ENCODE measurements at regions not wholly inside any gene's neighbourhood (a gene's known extent, or its start where the extent isn't known, plus 50 kb on each side); places are given as distances from the start of the nearest gene placed in this dataset.

DNA sequence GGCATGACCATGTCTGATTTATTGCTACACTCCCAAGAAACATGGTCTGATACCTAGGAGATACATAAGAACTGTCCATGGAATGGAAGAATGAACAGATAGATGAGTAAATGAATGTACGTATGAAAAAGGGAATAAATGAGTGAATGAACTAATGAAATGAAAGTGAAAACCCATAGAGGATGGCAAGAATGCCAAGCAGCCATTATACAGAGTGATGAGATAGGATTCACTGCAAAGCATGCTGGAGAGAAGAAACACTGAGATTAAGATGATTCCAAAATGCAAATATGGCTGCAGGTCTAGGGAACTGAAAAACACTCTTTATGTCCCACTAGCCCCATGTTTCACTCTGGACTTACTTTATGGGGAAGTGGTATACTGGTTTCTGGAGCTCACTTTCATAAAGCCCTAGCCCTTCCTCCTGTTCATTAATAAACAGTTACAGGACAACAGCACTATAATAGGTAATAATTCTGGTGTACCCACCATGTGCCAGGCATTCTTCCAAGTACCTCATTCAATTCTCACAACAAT lies 170.3 kb upstream of the RAD23B start:
- H3K27ac ChIP-seq = no peak overlapping the region
- TF ChIP-seq CTCF (conservative IDR thresholded peaks at IDR 0.05) = no peak

- H3K27ac ChIP-seq = no peak overlapping the region
- TF ChIP-seq CTCF (conservative IDR thresholded peaks at IDR 0.05) = no peak
Observed at GRCh38 chr9:107118863-107119624, 164.0 kb upstream of the RAD23B start.

DNA sequence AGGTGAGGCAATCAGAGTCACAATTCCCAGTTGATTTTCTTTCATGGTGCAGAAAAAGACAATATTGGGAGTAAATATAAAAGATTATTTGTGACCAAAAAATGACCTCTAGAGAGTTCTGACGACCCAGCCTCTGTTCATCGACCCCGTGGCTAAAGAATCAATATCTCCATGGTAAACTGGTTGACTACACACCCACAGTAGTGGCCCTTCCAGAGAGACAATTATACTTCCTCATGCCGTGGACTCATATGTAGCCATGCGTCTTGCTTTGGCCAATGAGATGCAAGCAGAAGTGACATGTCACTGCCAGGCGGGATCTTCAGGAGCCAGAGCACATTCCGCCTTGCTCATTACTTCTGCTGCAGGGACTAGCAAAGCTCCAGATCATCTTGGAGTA lies 163.3 kb upstream of the RAD23B start:
- no peak overlapping the region for H3K27ac ChIP-seq
- TF ChIP-seq CTCF (conservative IDR thresholded peaks at IDR 0.05) = no peak

DNA sequence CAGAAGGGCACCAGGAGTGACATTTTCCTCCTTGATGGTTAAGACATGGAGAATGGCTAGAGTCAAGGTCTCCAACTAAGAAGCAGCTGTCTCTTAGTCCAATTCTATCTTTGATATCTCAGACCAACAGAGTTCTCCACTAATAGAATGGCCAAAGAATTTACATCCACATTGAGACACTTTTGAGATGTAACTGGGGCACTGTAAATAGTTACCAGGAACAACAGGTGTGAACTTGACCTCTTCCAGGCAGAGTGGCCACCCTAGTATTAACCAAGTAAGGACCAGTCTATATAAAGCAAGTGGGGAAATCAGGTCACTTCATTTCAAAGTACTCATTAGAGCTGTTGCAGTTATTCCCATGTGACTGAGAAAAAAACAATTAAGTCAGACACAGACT lies 159.7 kb upstream of the RAD23B start:
- no peak for TF ChIP-seq CTCF (conservative IDR thresholded peaks at IDR 0.05)
- no peak overlapping the region for H3K27ac ChIP-seq

DNA sequence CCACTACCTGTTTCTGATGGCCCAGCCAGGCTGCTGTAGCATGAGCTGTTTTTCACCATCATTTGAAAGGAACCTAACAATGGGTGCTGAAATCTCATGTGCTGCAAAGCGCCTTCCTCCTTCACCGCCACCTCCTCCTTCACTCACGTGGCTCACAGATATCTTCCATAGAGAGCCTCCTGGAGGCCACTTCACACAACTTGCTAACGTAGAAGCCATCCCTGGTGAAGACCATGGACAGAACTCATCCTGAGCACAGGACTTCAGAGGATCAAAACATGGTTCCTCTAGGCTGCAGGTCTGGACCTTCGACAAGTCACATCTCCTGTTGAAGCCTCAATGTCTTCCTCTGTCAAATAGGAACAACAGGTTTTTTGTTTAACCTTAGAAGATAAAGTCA lies 155.5 kb upstream of the RAD23B start:
- TF ChIP-seq CTCF (conservative IDR thresholded peaks at IDR 0.05) = no peak
- no peak overlapping the region for H3K27ac ChIP-seq

DNA sequence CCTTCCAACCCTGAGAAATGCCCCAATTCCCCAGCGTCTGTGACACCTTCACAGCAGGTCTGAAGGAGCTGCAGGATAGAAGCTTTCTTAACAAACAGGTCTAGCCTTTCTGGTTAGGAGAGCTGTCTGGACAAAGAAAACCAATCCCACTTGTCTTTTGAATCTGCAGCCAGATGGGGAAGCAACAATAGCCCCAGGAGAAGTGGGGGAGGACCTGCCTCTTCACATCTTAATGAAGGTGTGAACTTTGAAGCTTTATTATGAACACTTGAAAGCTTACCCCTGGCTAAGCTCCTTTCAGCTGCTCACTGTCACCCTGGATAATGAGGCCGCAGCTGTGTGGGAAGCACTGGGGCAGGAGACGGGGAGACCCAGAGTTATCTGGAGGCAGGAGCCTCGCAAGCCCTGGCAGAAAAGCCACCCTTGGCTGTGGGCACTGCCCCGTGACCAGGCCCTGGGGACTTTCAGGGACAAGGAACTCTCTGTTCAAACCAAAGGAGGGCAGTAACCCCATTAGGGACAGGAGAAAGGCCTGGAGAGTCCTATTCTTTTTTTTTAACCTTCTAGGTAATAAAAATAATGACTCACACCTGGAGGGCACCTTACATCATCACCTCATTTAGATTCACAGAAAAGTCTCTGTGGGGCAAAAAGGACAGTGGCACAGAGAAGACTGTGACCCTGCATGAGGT lies 151.8 kb upstream of the RAD23B start:
- no peak overlapping the region for H3K27ac ChIP-seq
- TF ChIP-seq CTCF (conservative IDR thresholded peaks at IDR 0.05) = no peak

GRCh38 chr9:107136296-107136695 lies 146.8 kb upstream of the RAD23B start:
- H3K27ac ChIP-seq = no peak overlapping the region
- TF ChIP-seq CTCF (conservative IDR thresholded peaks at IDR 0.05) = no peak

All from VCaP (cell line).